ENCODE measurements at regions not wholly inside any gene's neighbourhood (a gene's known extent, or its start where the extent isn't known, plus 50 kb on each side); places are given as distances from the start of the nearest gene placed in this dataset.

DNA sequence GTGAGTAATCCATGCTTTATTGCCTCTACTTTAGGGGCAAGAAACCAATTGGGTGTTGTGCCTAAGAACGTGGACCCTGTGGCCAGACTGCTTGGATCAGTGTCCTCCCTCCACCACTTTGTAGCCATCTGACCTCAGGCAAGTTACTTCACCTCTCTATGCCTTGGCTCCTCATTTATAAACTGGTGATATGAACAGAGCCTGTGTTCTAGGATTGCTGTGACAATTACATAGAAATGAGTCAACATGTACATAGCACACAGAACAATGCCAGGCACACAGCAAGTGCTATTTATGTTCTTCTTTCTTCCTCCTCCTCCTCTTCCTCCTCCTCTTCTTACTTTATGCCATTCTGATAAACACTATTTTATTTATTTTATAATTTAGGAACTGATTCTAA lies 339.4 kb downstream of the CD83 start:
- TF ChIP-seq CTCF (IDR thresholded peaks at IDR 0.05; ENCODE audit: low read length) (no peak), EZH2 (optimal IDR thresholded peaks at IDR 0.05; ENCODE audit: low read depth, low read length) (no peak)

All from MM.1S (cell line).